HCT116 (cell line): ENCODE measurements at regions not wholly inside any gene's neighbourhood (a gene's known extent, or its start where the extent isn't known, plus 50 kb on each side); places are given as distances from the start of the nearest gene placed in this dataset.
"Not testable (repeated sequence)": the region's sequence is repeated elsewhere in the genome, so short reads cannot be mapped to it uniquely, and the experiment has no call there.

Experiments
- ATAC-seq: fragments of 200-7000 bp; cut with Tn5 transposase; 2 replicates; pipeline ENCODE4 v1.9.1; 2020; ENCODE audit warnings: mild to moderate bottlenecking, moderate library complexity
- BruUV-seq: library from RNA; stranded (reverse); fragments of 400-500 nt; replicated peaks from 2 replicates; lab custom pipeline; 2021; lab: Mats Ljungman, UMichigan
- CTCF ChIA-PET: fragments of 300-600 bp; sonication (Branson Sonifier 250); formaldehyde crosslinking; loops from one replicate; lab custom pipeline; 2021; ENCODE audit warnings: antibody characterized with exemption; lab: Charles Lee
- POLR2A ChIA-PET: fragments of 300-600, 350-600 bp; sonication (Branson Sonifier 250); formaldehyde crosslinking; loops from one replicate; lab custom pipeline; 2021; ENCODE audit warnings: antibody characterized with exemption; lab: Charles Lee
- RAD21 ChIA-PET, 2 experiments: fragments of 300-600 bp; sonication (Branson Sonifier 250); formaldehyde crosslinking; loops; one replicate each; lab custom pipeline; 2023; ENCODE audit warnings: low total read pairs in 2 of 2; ENCODE audit not compliant: uncharacterized antibody in 2 of 2, unreplicated experiment in 2 of 2, low non-redundant PET in 1 of 2; lab: Charles Lee
- DNase-seq: peaks from one replicate; pipeline ENCODE4 v3.0.0-alpha.2; 2010; ENCODE audit warnings: low read depth, low spot score
- H2AFZ ChIP-seq: fragments of 200-600 bp; shearing (Covaris generic), sonication (generic); 2 replicates; pipeline ENCODE4 v1.6.1; 2017; ENCODE audit warnings: low read depth, mixed run types, mixed read lengths, antibody characterized with exemption, low read length; ENCODE audit not compliant: poor library complexity, severe bottlenecking
- H3K27ac ChIP-seq: 2 replicates; pipeline ENCODE4 v1.5.1; 2012; ENCODE audit warnings: low read depth, low read length
- H3K27me3 ChIP-seq: fragments of 200-600 bp; sonication (generic); 2 replicates; pipeline ENCODE4 v1.6.1; 2016; ENCODE audit warnings: mixed run types, low read length, mixed read lengths; ENCODE audit not compliant: insufficient read depth
- H3K36me3 ChIP-seq, 2 experiments: fragments of 200-500 bp in 1 of 2; fragments of 200-600 bp in 1 of 2; sonication (Bioruptor generic) in 1 of 2; sonication (generic) in 1 of 2; 2 replicates each; pipeline versions ENCODE4 v1.5.1 to v1.6.1; 2014 to 2016; ENCODE audit warnings: low read length in 2 of 2, inconsistent platforms in 1 of 2, mixed read lengths in 1 of 2, mixed run types in 1 of 2; ENCODE audit not compliant: insufficient read depth in 2 of 2, control insufficient read depth in 1 of 2
- H3K4me1 ChIP-seq, 2 experiments: fragments of 200-600 bp in 1 of 2; sonication (generic) in 1 of 2; 2 replicates each; pipeline versions ENCODE4 v1.5.1 to v1.6.1; 2012 to 2017; ENCODE audit warnings: low read length in 2 of 2, inconsistent platforms in 1 of 2, mild to moderate bottlenecking in 1 of 2, mixed read lengths in 1 of 2, mixed run types in 1 of 2, moderate library complexity in 1 of 2; ENCODE audit not compliant: insufficient read depth in 2 of 2, control insufficient read depth in 1 of 2
- H3K4me2 ChIP-seq: fragments of 200-600 bp; sonication (generic); 2 replicates; pipeline ENCODE4 v1.6.1; 2017; ENCODE audit warnings: mixed run types, low read length, mixed read lengths
- H3K4me3 ChIP-seq, 2 experiments: fragments of 200-600 bp in 1 of 2; sonication (generic) in 1 of 2; replicated peaks in 1 of 2; 2 replicates each; pipeline ENCODE4 v1.5.1; 2011 to 2016; ENCODE audit warnings: low read length in 2 of 2, control low read depth in 1 of 2, low read depth in 1 of 2, mild to moderate bottlenecking in 1 of 2, mixed read lengths in 1 of 2, mixed run types in 1 of 2
- H3K79me2 ChIP-seq: fragments of 200-600 bp; sonication (generic); 2 replicates; pipeline ENCODE4 v1.6.1; 2017; ENCODE audit warnings: mild to moderate bottlenecking, mixed run types, low read length, moderate library complexity, mixed read lengths; ENCODE audit not compliant: insufficient read depth
- H3K9ac ChIP-seq: fragments of 200-600 bp; sonication (generic); 2 replicates; pipeline ENCODE4 v1.6.1; 2016; ENCODE audit warnings: low read length, mixed read lengths
- H3K9me2 ChIP-seq: fragments of 200-600 bp; sonication (generic), shearing (Covaris generic); 2 replicates; pipeline ENCODE4 v1.6.1; 2017; ENCODE audit warnings: mixed run types, mild to moderate bottlenecking, moderate library complexity; ENCODE audit not compliant: insufficient read depth
- H3K9me3 ChIP-seq, 2 experiments: fragments of 200-500 bp in 1 of 2; fragments of 200-600 bp in 1 of 2; sonication (Bioruptor generic) in 1 of 2; sonication (generic) in 1 of 2; 2 replicates each; pipeline ENCODE4 v1.6.1; 2014 to 2017; ENCODE audit warnings: low read length in 2 of 2, mixed read lengths in 2 of 2, inconsistent platforms in 1 of 2, low read depth in 1 of 2, mild to moderate bottlenecking in 1 of 2, mixed run types in 1 of 2, moderate library complexity in 1 of 2; ENCODE audit not compliant: control insufficient read depth in 1 of 2, insufficient read depth in 1 of 2
- H4K20me1 ChIP-seq: fragments of 200-600 bp; sonication (generic), shearing (Covaris generic); 2 replicates; pipeline ENCODE4 v1.6.1; 2017; ENCODE audit warnings: mixed run types, mild to moderate bottlenecking, moderate library complexity; ENCODE audit not compliant: insufficient read depth
- CEBPB ChIP-seq: IDR thresholded peaks from 2 replicates; pipeline ENCODE4 v1.6.1; 2012; ENCODE audit warnings: low read depth
- FOSL1 ChIP-seq: IDR thresholded peaks from 2 replicates; pipeline ENCODE4 v1.6.1; 2012; ENCODE audit warnings: low read depth
- JUND ChIP-seq: IDR thresholded peaks from 2 replicates; pipeline ENCODE4 v1.6.1; 2012
- SIN3A ChIP-seq: IDR thresholded peaks from 2 replicates; pipeline ENCODE4 v1.6.1; 2012; ENCODE audit warnings: low read depth
- SRF ChIP-seq: IDR thresholded peaks from 2 replicates; pipeline ENCODE4 v1.6.1; 2012; ENCODE audit warnings: low read depth
- intact Hi-C: fragments of 100-400 bp; cut with micrococcal nuclease; formaldehyde crosslinking; loops from 2 replicates; pipeline ENCODE4 v1.10.0; 2022

GRCh38 chr14:44835928-44836327, 125.8 kb downstream of the KLHL28 start:
- H3K9ac ChIP-seq, ATAC-seq, RAD21 ChIA-PET, H3K4me2 ChIP-seq, H3K79me2 ChIP-seq, H3K27ac ChIP-seq, H3K36me3 ChIP-seq, H4K20me1 ChIP-seq, H3K4me3 ChIP-seq, H3K9me2 ChIP-seq, intact Hi-C loops, H3K9me3 ChIP-seq, H2AFZ ChIP-seq, POLR2A ChIA-PET, DNase-seq, BruUV-seq, H3K27me3 ChIP-seq: not testable (repeated sequence)
- CTCF ChIA-PET = interaction anchor here (0.7 kb wide), 1 partner anchor 11 kb away, joined by 3 read pairs; no protein-coding TSS in a partner anchor
- peaks cover 0 to 13% of the 10 kb centered on the region in 2 experiments; a peak in 2 of 4 replicates for H3K4me1 ChIP-seq

DNA sequence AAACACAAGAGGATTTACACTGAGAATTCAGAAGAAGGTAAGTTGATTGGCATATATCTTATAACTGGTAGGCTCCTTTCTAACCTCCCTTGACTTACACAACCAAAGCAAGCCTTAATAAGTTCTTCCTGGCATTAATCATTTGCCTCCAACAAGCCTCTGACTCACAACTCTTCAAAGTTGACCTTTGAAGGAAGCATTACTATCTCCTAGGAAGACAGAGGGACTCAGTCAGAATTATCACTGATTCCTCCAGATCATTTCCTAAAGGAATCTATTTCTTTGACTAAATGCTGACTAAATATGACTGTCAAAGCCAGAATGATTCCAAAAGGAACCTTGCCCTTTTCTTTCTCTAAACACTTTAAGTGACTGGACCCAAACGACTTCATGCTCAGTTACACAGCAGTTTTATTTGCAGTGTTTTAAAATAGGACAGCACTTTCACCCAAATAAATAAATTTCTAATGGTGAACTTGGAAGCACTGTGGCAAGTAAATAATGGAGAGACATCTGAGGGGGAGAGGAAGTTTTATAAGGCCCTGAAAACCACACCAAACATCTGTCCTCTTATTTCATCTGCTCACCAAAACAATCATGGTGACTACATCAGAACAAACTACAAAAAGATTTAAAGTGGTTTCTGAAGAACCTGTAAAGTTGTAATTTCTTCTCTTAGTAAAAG, 128.2 kb downstream of the KLHL28 start:
- ChIA-PET POLR2A (no interaction called here), CTCF (interaction anchor here (0.7 kb wide), 1 partner anchor 11 kb away, joined by 3 read pairs; no protein-coding TSS in a partner anchor), RAD21 (no interaction called here)
- no TSS peak for BruUV-seq
- H3K9me3 ChIP-seq = no peaks in the 10 kb centered on the region
- intact Hi-C loops = no loop called here
- peaks cover 0 to 13% of the 10 kb centered on the region in 2 experiments; a peak in 2 of 4 replicates for H3K4me1 ChIP-seq
- ATAC-seq = peak; percentile 63; the same call in 1 of the 2 replicates
- TF ChIP-seq JUND = peak; percentile 39; the same call in 1 of the 2 replicates
- no peak for TF ChIP-seq SIN3A
- peak; percentile 39; the same call in 1 of the 2 replicates for TF ChIP-seq CEBPB
- TF ChIP-seq FOSL1 = peak; percentile 58
- TF ChIP-seq SRF = no peak
- H3K9me2 ChIP-seq = no peaks in the 10 kb centered on the region
- H4K20me1 ChIP-seq = no peaks in the 10 kb centered on the region
- no peak overlapping the region for H3K27ac ChIP-seq
- DNase-seq = peak; percentile 24
- H3K9ac ChIP-seq = no peak overlapping the region
- H3K36me3 ChIP-seq = no peaks in the 10 kb centered on the region
- no peaks in the 10 kb centered on the region for H3K27me3 ChIP-seq
- H2AFZ ChIP-seq = no peak overlapping the region
- no peaks in the 10 kb centered on the region for H3K79me2 ChIP-seq
- no peak overlapping the region for H3K4me3 ChIP-seq
- H3K4me2 ChIP-seq = peak overlapping the region; percentile 18
